H1 (cell line): ENCODE measurements at regions not wholly inside any gene's neighbourhood (a gene's known extent, or its start where the extent isn't known, plus 50 kb on each side); places are given as distances from the start of the nearest gene placed in this dataset.

Experiments
- CTCF ChIA-PET: fragments of 300-600 bp; sonication (Branson Sonifier 250); formaldehyde crosslinking; loops from one replicate; lab custom pipeline; 2021; ENCODE audit not compliant: partially characterized antibody; lab: Charles Lee
- POLR2A ChIA-PET: fragments of 300-600 bp; sonication (Branson Sonifier 250); formaldehyde crosslinking; loops from one replicate; lab custom pipeline; 2021; ENCODE audit warnings: inconsistent platforms; ENCODE audit not compliant: partially characterized antibody; lab: Charles Lee
- DNase-seq, 2 experiments: peaks; one replicate each; pipeline versions ENCODE4 v3.0.0 to v3.0.0-alpha.2; 2010 to 2022; ENCODE audit warnings: low spot score in 2 of 2, low read depth in 1 of 2, mixed read lengths in 1 of 2
- FAIRE-seq: peaks from 2 replicates; lab custom pipeline; 2011; peaks lifted over from hg19 to GRCh38; lab: Jason Lieb, UNC
- H2AFZ ChIP-seq: 2 replicates; pipeline ENCODE4 v1.8.1; 2012; ENCODE audit warnings: low read length, inconsistent platforms
- H2AK5ac ChIP-seq: 2 replicates; pipeline ENCODE4 v1.6.1; 2013; ENCODE audit warnings: low read depth, low read length
- H2BK120ac ChIP-seq: replicated peaks from 2 replicates; pipeline ENCODE3; 2013; ENCODE audit warnings: low read depth, low read length, inconsistent platforms
- H2BK12ac ChIP-seq: 2 replicates; pipeline ENCODE4 v1.6.1; 2013; ENCODE audit warnings: low read depth, low read length
- H2BK15ac ChIP-seq: 2 replicates; pipeline ENCODE4 v1.6.1; 2013; ENCODE audit warnings: low read length
- H2BK20ac ChIP-seq: 2 replicates; pipeline ENCODE4 v1.6.1; 2013; ENCODE audit warnings: low read length
- H2BK5ac ChIP-seq: 2 replicates; pipeline ENCODE4 v1.6.1; 2013; ENCODE audit warnings: low read depth, low read length
- H3K14ac ChIP-seq: 2 replicates; pipeline ENCODE4 v1.6.1; 2013; ENCODE audit warnings: inconsistent platforms; ENCODE audit not compliant: insufficient read length
- H3K18ac ChIP-seq: 2 replicates; pipeline ENCODE4 v1.6.1; 2013; ENCODE audit warnings: low read length; ENCODE audit errors: extremely low read depth
- H3K23ac ChIP-seq: 2 replicates; pipeline ENCODE4 v1.6.1; 2013; ENCODE audit warnings: inconsistent platforms; ENCODE audit not compliant: insufficient read length
- H3K23me2 ChIP-seq: 2 replicates; pipeline ENCODE4 v1.6.1; 2013; ENCODE audit warnings: low read depth, low read length
- H3K27ac ChIP-seq: 2 replicates; pipeline ENCODE4 v1.6.1; 2011; ENCODE audit warnings: low read depth, low read length, inconsistent platforms
- H3K27me3 ChIP-seq, 4 experiments: replicated peaks in 1 of 4; 1 replicate in 1 of 4; 2 replicates in 3 of 4; pipeline versions ENCODE4 v1.6.1 to v1.8.1; 2011 to 2013; ENCODE audit warnings: low read length in 3 of 4, mild to moderate bottlenecking in 3 of 4, inconsistent platforms in 2 of 4, mixed read lengths in 2 of 4, moderate library complexity in 1 of 4; ENCODE audit not compliant: control insufficient read depth in 3 of 4, insufficient read depth in 3 of 4; ENCODE audit errors: extremely low read depth in 1 of 4
- H3K36me3 ChIP-seq, 4 experiments: 2 replicates each; pipeline versions ENCODE4 v1.6.1 to v1.8.1; 2011 to 2013; ENCODE audit warnings: mild to moderate bottlenecking in 4 of 4, low read length in 3 of 4, moderate library complexity in 2 of 4, control low read depth in 1 of 4, inconsistent platforms in 1 of 4; ENCODE audit not compliant: insufficient read depth in 4 of 4, control insufficient read depth in 2 of 4
- H3K4ac ChIP-seq: replicated peaks from 2 replicates; pipeline ENCODE3; 2013; ENCODE audit warnings: low read length, low read depth, mixed read lengths, inconsistent platforms; ENCODE audit not compliant: insufficient read length
- H3K4me1 ChIP-seq, 4 experiments: replicated peaks in 1 of 4; 1 replicate in 1 of 4; 2 replicates in 3 of 4; pipeline versions ENCODE4 v1.6.1 to v1.8.1; 2011 to 2013; ENCODE audit warnings: low read length in 3 of 4, inconsistent platforms in 2 of 4, mixed read lengths in 1 of 4; ENCODE audit not compliant: insufficient read depth in 4 of 4, control insufficient read depth in 3 of 4
- H3K4me2 ChIP-seq, 2 experiments: 2 replicates each; pipeline versions ENCODE4 v1.6.1 to v1.8.1; 2011 to 2013; ENCODE audit warnings: low read depth in 2 of 2, low read length in 2 of 2, control low read depth in 1 of 2, inconsistent platforms in 1 of 2, mild to moderate bottlenecking in 1 of 2; ENCODE audit not compliant: insufficient read depth in 1 of 2
- H3K4me3 ChIP-seq, 4 experiments: fragments of 200-600, 300-600 bp in 1 of 4; sonication (generic), shearing (Covaris generic), sonication (Bioruptor Twin) in 1 of 4; 2 replicates each; pipeline versions ENCODE4 v1.5.1 to v1.8.1; 2011 to 2016; ENCODE audit warnings: low read length in 4 of 4, low read depth in 3 of 4, control low read depth in 2 of 4, inconsistent platforms in 2 of 4, mild to moderate bottlenecking in 2 of 4, mixed read lengths in 1 of 4, moderate library complexity in 1 of 4; ENCODE audit not compliant: insufficient read depth in 2 of 4; ENCODE audit errors: extremely low read depth in 1 of 4
- H3K56ac ChIP-seq: replicated peaks from 2 replicates; pipeline ENCODE3; 2013; ENCODE audit warnings: low read depth, mild to moderate bottlenecking, mixed read lengths, low read length, inconsistent platforms; ENCODE audit not compliant: insufficient read length
- H3K79me1 ChIP-seq: 2 replicates; pipeline ENCODE4 v1.6.1; 2013; ENCODE audit warnings: low read depth, low read length, control low read depth
- H3K79me2 ChIP-seq, 2 experiments: 2 replicates each; pipeline versions ENCODE4 v1.6.1 to v1.8.1; 2012 to 2013; ENCODE audit warnings: low read length in 2 of 2, mild to moderate bottlenecking in 2 of 2, inconsistent platforms in 1 of 2; ENCODE audit not compliant: insufficient read depth in 2 of 2, control insufficient read depth in 1 of 2
- H3K9ac ChIP-seq, 4 experiments: replicated peaks in 1 of 4; 1 replicate in 1 of 4; 2 replicates in 3 of 4; pipeline versions ENCODE4 v1.6.1 to v1.8.1; 2011 to 2013; ENCODE audit warnings: low read depth in 3 of 4, low read length in 3 of 4, control low read depth in 2 of 4, mild to moderate bottlenecking in 2 of 4, moderate library complexity in 2 of 4, inconsistent platforms in 1 of 4; ENCODE audit errors: extremely low read depth in 1 of 4
- H3K9me3 ChIP-seq, 2 experiments: 2 replicates each; pipeline versions ENCODE4 v1.6.1 to v1.8.1; 2012 to 2013; ENCODE audit warnings: mild to moderate bottlenecking in 2 of 2, moderate library complexity in 2 of 2, control low read depth in 1 of 2, inconsistent platforms in 1 of 2, low read depth in 1 of 2, low read length in 1 of 2, mixed read lengths in 1 of 2; ENCODE audit not compliant: insufficient read depth in 2 of 2
- H4K20me1 ChIP-seq, 2 experiments: replicated peaks in 1 of 2; 2 replicates each; pipeline versions ENCODE3 to v1.8.1; 2011 to 2013; ENCODE audit warnings: inconsistent platforms in 2 of 2, low read length in 2 of 2, mild to moderate bottlenecking in 1 of 2; ENCODE audit not compliant: insufficient read depth in 2 of 2, control insufficient read depth in 1 of 2
- H4K5ac ChIP-seq: 2 replicates; pipeline ENCODE4 v1.6.1; 2013; ENCODE audit warnings: low read length, low read depth, mixed read lengths, inconsistent platforms; ENCODE audit not compliant: insufficient read length
- H4K8ac ChIP-seq: 2 replicates; pipeline ENCODE4 v1.8.0; 2013; ENCODE audit warnings: mild to moderate bottlenecking, moderate library complexity, low read length, inconsistent platforms; ENCODE audit not compliant: insufficient read depth; ENCODE audit errors: extremely low read depth
- H4K91ac ChIP-seq: replicated peaks from 2 replicates; pipeline ENCODE3; 2013; ENCODE audit warnings: low read length, mixed read lengths, inconsistent platforms; ENCODE audit not compliant: insufficient read length
- BACH1 ChIP-seq: IDR thresholded peaks from 2 replicates; pipeline ENCODE4 v1.6.1; 2012; ENCODE audit warnings: low read length, improper control_type of control experiment
- BCL11A ChIP-seq, 2 experiments: IDR thresholded peaks; one replicate each; pipeline ENCODE4 v1.6.1; 2011; ENCODE audit warnings: low read depth in 2 of 2, low read length in 2 of 2, mild to moderate bottlenecking in 2 of 2
- CHD1 ChIP-seq: IDR thresholded peaks from 2 replicates; pipeline ENCODE4 v1.6.1; 2012; ENCODE audit warnings: low read depth, low read length, improper control_type of control experiment
- FOSL1 ChIP-seq: IDR thresholded peaks from 2 replicates; pipeline ENCODE4 v1.6.1; 2011; ENCODE audit warnings: mild to moderate bottlenecking, low read depth, low read length, moderate library complexity; ENCODE audit not compliant: insufficient read depth
- NRF1 ChIP-seq: IDR thresholded peaks from 2 replicates; pipeline ENCODE4 v1.6.1; 2011; ENCODE audit warnings: mild to moderate bottlenecking, low read depth, low read length, improper control_type of control experiment
- POU5F1 ChIP-seq: IDR thresholded peaks from 2 replicates; pipeline ENCODE4 v1.6.1; 2011; ENCODE audit warnings: low read depth, mild to moderate bottlenecking, low read length, moderate library complexity
- RNF2 ChIP-seq: fragments of 200-900, 300-1000 bp; sonication (generic); IDR thresholded peaks from 2 replicates; pipeline ENCODE4 v1.7.1; 2016; ENCODE audit warnings: borderline replicate concordance, low read depth, mild to moderate bottlenecking, antibody characterized with exemption, low read length; ENCODE audit not compliant: poor library complexity, severe bottlenecking; ENCODE audit errors: missing control alignments
- SAP30 ChIP-seq: fragments of 300-600 bp; sonication (generic); IDR thresholded peaks from 2 replicates; pipeline ENCODE4 v1.7.1; 2012; ENCODE audit warnings: low read length, moderate library complexity, mild to moderate bottlenecking, inconsistent platforms; ENCODE audit not compliant: insufficient read depth, insufficient replicate concordance
- SIX5 ChIP-seq: IDR thresholded peaks from 2 replicates; pipeline ENCODE4 v1.6.1; 2011; ENCODE audit warnings: mild to moderate bottlenecking, low read depth, low read length
- SRF ChIP-seq: IDR thresholded peaks from 2 replicates; pipeline ENCODE4 v1.6.1; 2011; ENCODE audit warnings: mild to moderate bottlenecking, low read depth, low read length, moderate library complexity
- TAF7 ChIP-seq: optimal IDR thresholded peaks from 2 replicates; pipeline ENCODE3; 2011; ENCODE audit warnings: low read depth, mild to moderate bottlenecking, inconsistent platforms, low read length, moderate library complexity, borderline replicate concordance
- TCF12 ChIP-seq: IDR thresholded peaks from 2 replicates; pipeline ENCODE4 v1.6.1; 2011; ENCODE audit warnings: low read depth, mild to moderate bottlenecking, low read length
- WGBS, 2 experiments: shearing (Covaris generic) in 1 of 2; methylation state at CpG; one replicate each; pipeline versions ENCODE4 v1.1.6 to v1.1.7; 2013 to 2015; ENCODE audit warnings: low lambda C conversion rate in 2 of 2, mixed read lengths in 2 of 2, inconsistent platforms in 1 of 2, low coverage in 1 of 2, missing lambda C conversion rate in 1 of 2; ENCODE audit not compliant: insufficient replicate concordance in 2 of 2, insufficient coverage in 1 of 2, insufficient read length in 1 of 2; ENCODE audit errors: extremely low coverage in 1 of 2, missing lambda C conversion rate in 1 of 2; 5-methylcytosine and 5-hydroxymethylcytosine counted together

DNA sequence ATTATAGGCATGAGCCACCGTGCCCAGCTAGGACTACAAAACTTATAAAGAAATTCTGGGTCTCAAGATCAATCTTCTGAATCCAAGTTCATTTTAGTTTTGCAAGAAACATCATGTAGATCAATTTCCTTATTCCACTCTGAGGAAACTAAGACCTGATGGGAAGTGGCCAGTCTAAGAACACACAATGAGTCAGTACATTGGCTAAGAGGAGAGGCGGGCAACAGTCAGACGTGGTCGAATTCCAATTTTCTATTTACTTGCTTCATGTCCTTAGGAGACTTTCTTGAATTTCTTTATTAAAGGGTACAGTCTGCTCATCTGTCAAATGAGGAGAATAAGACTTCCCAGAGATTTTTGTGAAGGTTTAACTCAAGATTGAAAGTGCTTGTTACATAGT, 432.1 kb upstream of the BRINP1 start:
- Histone ChIP-seq H2AK5ac (no peak overlapping the region), H2AFZ (no peak overlapping the region), H2BK5ac (no peak overlapping the region), H3K56ac (no peak overlapping the region), H3K4me3 (no peak overlapping the region), H4K20me1 (no peaks in the 10 kb centered on the region), H3K18ac (no peak overlapping the region), H3K4me1 (no peaks in the 10 kb centered on the region), H3K14ac (no peak overlapping the region), H3K23ac (no peak overlapping the region), H3K4ac (no peak overlapping the region), H3K27ac (no peak overlapping the region), H2BK120ac (no peak overlapping the region), H3K23me2 (no peaks in the 10 kb centered on the region; the same call in 1 of the 2 replicates), H4K5ac (no peak overlapping the region), H3K27me3 (no peaks in the 10 kb centered on the region; a peak in 1 of 7 replicates), H3K9ac (no peak overlapping the region), H4K8ac (no peak overlapping the region), H3K4me2 (no peak overlapping the region), H2BK12ac (no peak overlapping the region), H2BK20ac (no peak overlapping the region), H2BK15ac (no peak overlapping the region), H3K79me1 (no peaks in the 10 kb centered on the region), H3K36me3 (no peaks in the 10 kb centered on the region), H3K9me3 (no peaks in the 10 kb centered on the region), H3K79me2 (no peaks in the 10 kb centered on the region), H4K91ac (no peak overlapping the region)
- ChIA-PET CTCF (no interaction called here), POLR2A (no interaction called here)
- TF ChIP-seq RNF2: no peak
- TF ChIP-seq SIX5: no peak
- no peak for TF ChIP-seq FOSL1
- TF ChIP-seq TCF12: no peak
- TF ChIP-seq TAF7: no peak
- no peak for TF ChIP-seq SAP30
- no peak for TF ChIP-seq BACH1
- TF ChIP-seq SRF: no peak
- TF ChIP-seq BCL11A (IDR thresholded peaks at IDR 0.05; ENCODE audit: low read depth in 2 of 2, low read length in 2 of 2): no peak
- no peak for TF ChIP-seq POU5F1
- TF ChIP-seq NRF1: no peak
- TF ChIP-seq CHD1: no peak
- 91% methylated on average over 4 of the region's 4 CpGs; no CpG with 5 or more reads in 1 of the 2 experiments for WGBS, 2 experiments
- DNase-seq (no peak), FAIRE-seq (no peak)
